ENCODE measurements at regions not wholly inside any gene's neighbourhood (a gene's known extent, or its start where the extent isn't known, plus 50 kb on each side); places are given as distances from the start of the nearest gene placed in this dataset.

DNA sequence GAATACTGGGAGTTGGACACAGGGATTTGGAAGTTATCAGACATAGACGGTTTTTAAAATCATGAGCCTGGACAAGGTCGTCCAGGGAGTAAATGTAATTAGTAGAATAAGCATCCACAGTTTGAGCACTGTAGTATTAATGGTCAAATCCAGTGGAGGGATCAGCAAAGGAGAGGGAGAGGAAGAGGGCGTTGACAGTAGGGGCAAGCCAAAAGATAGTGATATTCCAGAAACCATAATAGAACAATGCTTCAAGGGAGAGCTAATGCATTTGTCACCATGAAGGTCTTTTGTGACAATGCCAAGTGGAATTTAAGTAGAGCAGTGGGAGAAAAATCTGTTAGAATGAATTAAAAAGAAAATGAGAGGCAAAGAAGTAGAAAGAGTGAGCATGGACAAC lies 68.9 kb upstream of the SLC5A12 start:
- no peak overlapping the region for H3K4me2 ChIP-seq (ENCODE audit: low read length)
- H3K4me1 ChIP-seq (ENCODE audit: insufficient read depth, low read length, severe bottlenecking) = peaks cover 4% of the 10 kb centered on the region
- no peaks in the 10 kb centered on the region for H3K9me2 ChIP-seq (ENCODE audit: low read depth, low read length)
- TF ChIP-seq, protein P1, sequence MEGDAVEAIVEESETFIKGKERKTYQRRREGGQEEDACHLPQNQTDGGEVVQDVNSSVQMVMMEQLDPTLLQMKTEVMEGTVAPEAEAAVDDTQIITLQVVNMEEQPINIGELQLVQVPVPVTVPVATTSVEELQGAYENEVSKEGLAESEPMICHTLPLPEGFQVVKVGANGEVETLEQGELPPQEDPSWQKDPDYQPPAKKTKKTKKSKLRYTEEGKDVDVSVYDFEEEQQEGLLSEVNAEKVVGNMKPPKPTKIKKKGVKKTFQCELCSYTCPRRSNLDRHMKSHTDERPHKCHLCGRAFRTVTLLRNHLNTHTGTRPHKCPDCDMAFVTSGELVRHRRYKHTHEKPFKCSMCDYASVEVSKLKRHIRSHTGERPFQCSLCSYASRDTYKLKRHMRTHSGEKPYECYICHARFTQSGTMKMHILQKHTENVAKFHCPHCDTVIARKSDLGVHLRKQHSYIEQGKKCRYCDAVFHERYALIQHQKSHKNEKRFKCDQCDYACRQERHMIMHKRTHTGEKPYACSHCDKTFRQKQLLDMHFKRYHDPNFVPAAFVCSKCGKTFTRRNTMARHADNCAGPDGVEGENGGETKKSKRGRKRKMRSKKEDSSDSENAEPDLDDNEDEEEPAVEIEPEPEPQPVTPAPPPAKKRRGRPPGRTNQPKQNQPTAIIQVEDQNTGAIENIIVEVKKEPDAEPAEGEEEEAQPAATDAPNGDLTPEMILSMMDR (IDR thresholded peaks at IDR 0.05; ENCODE audit: low read length) = no peak
- no peak for TF ChIP-seq EZH2 (IDR thresholded peaks at IDR 0.05; ENCODE audit: borderline replicate concordance, low read length)
- no peak overlapping the region for H3K9ac ChIP-seq (ENCODE audit: low read length)
- no peak overlapping the region for H3K4me3 ChIP-seq (ENCODE audit: low read depth, low read length, poor library complexity, severe bottlenecking)
- no peaks in the 10 kb centered on the region for H3F3A ChIP-seq (ENCODE audit: insufficient read depth, low read length)
- no peak overlapping the region for H2AFZ ChIP-seq (ENCODE audit: low read length)
- no peak overlapping the region for H3K27ac ChIP-seq (ENCODE audit: low read depth, low read length, poor library complexity, severe bottlenecking)
- H3K27me3 ChIP-seq (ENCODE audit: insufficient read depth, low read length) = no peaks in the 10 kb centered on the region
- no peaks in the 10 kb centered on the region; the same call in 1 of the 2 replicates for H3K36me3 ChIP-seq (ENCODE audit: insufficient read depth, low read length)
- no peaks in the 10 kb centered on the region for H3K79me2 ChIP-seq (ENCODE audit: insufficient read depth, low read length)
- H3K9me3 ChIP-seq (ENCODE audit: low read length) = no peaks in the 10 kb centered on the region
- H4K20me1 ChIP-seq (ENCODE audit: insufficient read depth, low read length) = no peaks in the 10 kb centered on the region

DNA sequence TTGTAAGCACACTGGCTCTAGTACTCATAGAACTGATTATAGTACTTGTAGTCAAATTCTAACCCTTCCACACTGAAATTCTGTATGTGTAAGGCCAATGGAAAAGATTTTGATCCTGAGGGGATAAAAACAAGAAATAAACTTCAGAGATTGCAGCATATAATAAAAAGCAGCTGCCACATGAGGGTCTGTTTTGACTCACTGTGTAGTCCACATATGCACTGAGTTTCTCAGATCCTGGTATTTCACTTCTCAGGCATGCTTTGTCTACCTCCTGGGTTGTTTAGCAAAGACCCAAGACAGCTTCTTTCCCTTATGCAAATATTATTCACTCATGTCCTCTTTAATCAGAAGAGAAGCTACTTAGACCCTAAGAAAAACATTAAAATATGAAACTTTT lies 71.1 kb upstream of the SLC5A12 start:
- Histone ChIP-seq H4K20me1 (ENCODE audit: insufficient read depth, low read length) (no peaks in the 10 kb centered on the region), H3K27me3 (ENCODE audit: insufficient read depth, low read length) (no peaks in the 10 kb centered on the region), H3K79me2 (ENCODE audit: insufficient read depth, low read length) (no peaks in the 10 kb centered on the region), H3K4me2 (ENCODE audit: low read length) (no peak overlapping the region), H3F3A (ENCODE audit: insufficient read depth, low read length) (no peaks in the 10 kb centered on the region), H3K9me2 (ENCODE audit: low read depth, low read length) (no peaks in the 10 kb centered on the region), H3K36me3 (ENCODE audit: insufficient read depth, low read length) (no peaks in the 10 kb centered on the region; the same call in 1 of the 2 replicates), H3K9ac (ENCODE audit: low read length) (no peak overlapping the region), H3K9me3 (ENCODE audit: low read length) (no peaks in the 10 kb centered on the region), H3K27ac (ENCODE audit: low read depth, low read length, poor library complexity, severe bottlenecking) (no peak overlapping the region), H3K4me1 (ENCODE audit: insufficient read depth, low read length, severe bottlenecking) (peaks cover 21% of the 10 kb centered on the region), H2AFZ (ENCODE audit: low read length) (no peak overlapping the region), H3K4me3 (ENCODE audit: low read depth, low read length, poor library complexity, severe bottlenecking) (no peak overlapping the region)
- TF ChIP-seq EZH2 (IDR thresholded peaks at IDR 0.05; ENCODE audit: borderline replicate concordance, low read length) = no peak
- TF ChIP-seq, protein P1 (IDR thresholded peaks at IDR 0.05; ENCODE audit: low read length) = no peak

DNA sequence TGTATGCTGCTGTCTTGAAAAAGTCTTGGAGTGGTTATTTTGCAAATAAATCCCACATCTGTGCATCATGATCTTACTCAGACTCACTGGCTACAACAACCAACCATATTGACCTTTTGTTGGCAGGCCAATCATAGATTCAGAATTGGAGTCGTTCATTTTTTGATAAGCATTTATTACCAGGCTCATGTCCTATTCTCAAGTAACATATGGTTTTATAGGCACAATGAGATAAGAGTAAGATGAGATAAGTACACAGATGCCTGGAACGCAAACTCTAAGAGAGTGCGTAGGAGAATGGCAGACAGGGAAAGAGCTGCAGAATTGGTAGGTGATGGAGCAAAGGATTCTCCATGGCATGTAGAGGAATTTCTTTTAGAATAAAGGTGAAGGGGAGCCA lies 71.6 kb upstream of the SLC5A12 start:
- Histone ChIP-seq H2AFZ (ENCODE audit: low read length) (no peak overlapping the region), H4K20me1 (ENCODE audit: insufficient read depth, low read length) (no peaks in the 10 kb centered on the region), H3F3A (ENCODE audit: insufficient read depth, low read length) (no peaks in the 10 kb centered on the region), H3K9me3 (ENCODE audit: low read length) (no peaks in the 10 kb centered on the region), H3K36me3 (ENCODE audit: insufficient read depth, low read length) (no peaks in the 10 kb centered on the region; the same call in 1 of the 2 replicates), H3K4me1 (ENCODE audit: insufficient read depth, low read length, severe bottlenecking) (peaks cover 27% of the 10 kb centered on the region), H3K27me3 (ENCODE audit: insufficient read depth, low read length) (no peaks in the 10 kb centered on the region), H3K9ac (ENCODE audit: low read length) (no peak overlapping the region), H3K27ac (ENCODE audit: low read depth, low read length, poor library complexity, severe bottlenecking) (no peak overlapping the region), H3K4me2 (ENCODE audit: low read length) (no peak overlapping the region), H3K4me3 (ENCODE audit: low read depth, low read length, poor library complexity, severe bottlenecking) (no peak overlapping the region), H3K9me2 (ENCODE audit: low read depth, low read length) (no peaks in the 10 kb centered on the region), H3K79me2 (ENCODE audit: insufficient read depth, low read length) (no peaks in the 10 kb centered on the region)
- TF ChIP-seq, protein P1 (IDR thresholded peaks at IDR 0.05; ENCODE audit: low read length) = no peak
- TF ChIP-seq EZH2 (IDR thresholded peaks at IDR 0.05; ENCODE audit: borderline replicate concordance, low read length) = no peak
